MG63 (cell line): ENCODE measurements at regions not wholly inside any gene's neighbourhood (a gene's known extent, or its start where the extent isn't known, plus 50 kb on each side); places are given as distances from the start of the nearest gene placed in this dataset.
"Not testable (repeated sequence)": the region's sequence is repeated elsewhere in the genome, so short reads cannot be mapped to it uniquely, and the experiment has no call there.

ENCODE experiments used
- DNase-seq: peaks from one replicate; pipeline ENCODE4 v3.0.0-alpha.2; 2020
- H3K27me3 ChIP-seq: fragments of 250-450 bp; sonication (Bioruptor Pico); 2 replicates; pipeline ENCODE4 v1.5.1; 2020; ENCODE audit warnings: mild to moderate bottlenecking, moderate library complexity
- H3K36me3 ChIP-seq: fragments of 250-450 bp; sonication (Bioruptor Pico); 2 replicates; pipeline ENCODE4 v1.5.1; 2020; ENCODE audit warnings: mild to moderate bottlenecking, moderate library complexity
- H3K4me3 ChIP-seq: fragments of 250-450 bp; sonication (Bioruptor Pico); 2 replicates; pipeline ENCODE4 v1.5.1; 2020; ENCODE audit warnings: mild to moderate bottlenecking, moderate library complexity
- H3K9me3 ChIP-seq: fragments of 250-450 bp; sonication (Bioruptor Pico); 2 replicates; pipeline ENCODE4 v1.5.1; 2020; ENCODE audit warnings: mild to moderate bottlenecking, moderate library complexity

DNA sequence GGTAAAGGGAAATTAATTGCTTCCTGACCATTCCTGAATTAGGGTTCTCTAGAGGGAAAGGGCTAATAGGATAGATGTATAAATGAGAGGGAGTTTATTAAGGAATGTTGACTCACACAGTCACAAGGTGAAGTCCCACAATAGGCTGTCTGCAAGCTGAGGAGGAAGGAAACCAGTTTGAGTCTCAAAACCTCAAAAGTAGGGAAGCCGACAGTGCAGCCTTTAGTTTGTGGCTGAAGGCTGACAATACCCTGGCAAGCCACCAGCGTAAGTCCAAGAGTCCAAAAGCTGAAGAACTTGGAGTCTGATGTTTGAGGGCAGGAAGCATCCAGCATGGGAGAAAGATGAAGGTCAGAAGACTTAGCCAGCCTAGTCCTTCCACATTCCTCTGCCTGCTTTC, 1340.8 kb downstream of the RPIA start:
- not testable (repeated sequence) for DNase-seq, H3K27me3 ChIP-seq, H3K4me3 ChIP-seq, H3K9me3 ChIP-seq, H3K36me3 ChIP-seq

GRCh38 chr2:90036335-90036734, 1344.9 kb downstream of the RPIA start:
- H3K27me3 ChIP-seq, DNase-seq, H3K4me3 ChIP-seq, H3K36me3 ChIP-seq, H3K9me3 ChIP-seq: not testable (repeated sequence)

- DNase-seq = peak; percentile 17
- not testable (repeated sequence) for H3K27me3 ChIP-seq, H3K4me3 ChIP-seq, H3K36me3 ChIP-seq, H3K9me3 ChIP-seq
Measured at GRCh38 chr2:90039093-90039492, 1347.6 kb downstream of the RPIA start.

DNA sequence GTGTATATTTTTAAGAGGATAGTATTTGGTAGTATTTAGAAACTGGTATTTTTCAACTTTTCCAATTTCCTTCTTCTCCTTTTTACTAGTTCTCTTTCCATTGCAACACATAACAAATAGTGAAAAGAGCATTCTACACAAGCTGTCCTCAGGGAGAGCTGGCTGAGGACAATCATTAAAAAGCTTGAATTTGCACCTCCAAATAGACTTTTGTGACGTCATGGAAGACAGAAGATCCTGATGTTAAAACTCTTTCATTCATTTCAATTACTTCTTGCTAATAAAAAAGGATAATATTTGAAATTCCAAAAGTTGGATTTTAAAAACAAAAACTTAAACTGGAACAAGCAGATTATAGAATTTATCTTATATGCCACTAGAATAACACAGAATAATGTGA, 1356.3 kb downstream of the RPIA start:
- H3K27me3 ChIP-seq, H3K36me3 ChIP-seq, DNase-seq, H3K4me3 ChIP-seq, H3K9me3 ChIP-seq: not testable (repeated sequence)

- not testable (repeated sequence) for DNase-seq, H3K27me3 ChIP-seq, H3K36me3 ChIP-seq, H3K9me3 ChIP-seq, H3K4me3 ChIP-seq
Measured at GRCh38 chr2:90052113-90052631, 1360.7 kb downstream of the RPIA start.

DNA sequence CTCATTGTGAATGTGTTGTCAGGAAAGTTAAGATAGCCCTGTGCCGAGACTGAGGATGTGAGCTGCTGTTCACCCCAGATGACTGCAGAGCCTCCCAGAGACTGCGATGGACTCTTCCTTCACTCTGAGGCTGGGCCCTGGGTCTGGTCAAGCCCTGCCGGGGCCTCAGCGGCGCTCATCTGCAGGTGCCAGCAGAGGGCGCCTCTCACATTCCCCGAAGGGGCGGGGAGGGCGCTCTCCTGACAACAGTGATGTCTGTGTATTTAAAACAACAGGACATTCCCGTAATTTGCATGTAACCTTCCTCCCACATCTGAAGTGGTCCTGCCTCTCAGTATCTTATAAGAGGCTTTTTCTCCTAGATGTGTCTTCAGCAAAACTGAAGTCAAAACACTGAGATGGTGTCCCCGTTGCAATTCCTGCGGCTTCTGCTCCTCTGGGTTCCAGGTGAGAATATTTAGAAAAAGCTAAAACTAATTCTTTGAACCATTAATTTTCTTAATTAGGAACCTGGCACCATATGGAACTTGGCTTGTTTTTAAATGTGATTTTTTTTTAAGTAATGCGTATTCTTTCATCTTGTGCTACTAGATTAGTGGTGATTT, 1377.9 kb downstream of the RPIA start:
- no peaks in the 10 kb centered on the region; the same call in 1 of the 2 replicates for H3K27me3 ChIP-seq
- no peak overlapping the region for H3K4me3 ChIP-seq
- no peaks in the 10 kb centered on the region for H3K9me3 ChIP-seq
- H3K36me3 ChIP-seq = no peaks in the 10 kb centered on the region
- peak; percentile 57 for DNase-seq

DNA sequence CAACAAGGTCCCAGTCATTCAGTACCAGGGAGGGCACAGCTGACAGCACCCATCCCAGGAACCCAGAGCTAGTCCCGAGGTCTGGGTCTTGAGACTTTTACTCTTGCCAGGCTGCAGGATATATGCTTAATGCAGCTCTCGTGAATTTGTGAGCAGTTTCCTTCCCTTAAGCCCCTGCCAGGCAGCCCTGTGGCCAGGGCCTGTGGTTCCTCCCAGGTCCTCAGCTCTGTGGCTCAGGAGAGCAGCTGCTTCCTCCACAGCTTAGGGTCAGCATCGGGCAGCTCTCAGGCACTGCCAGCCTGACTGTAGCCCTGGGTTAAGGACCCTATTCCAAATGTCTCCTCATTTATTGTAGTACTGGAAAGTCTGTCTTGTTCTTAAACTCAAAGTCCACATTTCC, 1384.8 kb downstream of the RPIA start:
- no peaks in the 10 kb centered on the region for H3K9me3 ChIP-seq
- no peak for DNase-seq
- H3K27me3 ChIP-seq = no peaks in the 10 kb centered on the region
- no peak overlapping the region for H3K4me3 ChIP-seq
- H3K36me3 ChIP-seq = no peaks in the 10 kb centered on the region

DNA sequence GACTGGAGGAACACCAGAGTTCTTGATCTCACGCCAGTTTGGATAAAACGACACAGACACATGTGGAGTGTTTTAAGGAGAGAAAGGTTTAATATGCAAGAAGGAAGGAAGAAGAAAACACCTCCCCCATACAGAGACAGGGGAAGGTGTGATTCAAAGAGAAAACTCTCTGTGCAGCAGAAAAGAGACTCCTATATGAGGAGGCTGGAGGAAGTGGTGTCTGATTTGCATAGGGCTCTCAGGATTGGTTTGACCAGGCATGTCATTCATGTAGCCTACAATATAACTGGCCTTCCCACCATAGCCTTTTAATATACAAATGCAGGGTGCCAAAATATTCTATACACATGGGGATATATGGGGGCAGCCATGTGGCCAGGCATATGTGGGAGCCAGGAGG, 1386.5 kb downstream of the RPIA start:
- H3K9me3 ChIP-seq = no peaks in the 10 kb centered on the region
- H3K4me3 ChIP-seq = no peak overlapping the region
- H3K27me3 ChIP-seq = no peaks in the 10 kb centered on the region
- no peak for DNase-seq
- no peaks in the 10 kb centered on the region for H3K36me3 ChIP-seq

GRCh38 chr2:90079374-90079773, 1387.9 kb downstream of the RPIA start:
- no peaks in the 10 kb centered on the region for H3K36me3 ChIP-seq
- no peaks in the 10 kb centered on the region for H3K9me3 ChIP-seq
- H3K27me3 ChIP-seq = no peaks in the 10 kb centered on the region
- DNase-seq = no peak
- no peak overlapping the region for H3K4me3 ChIP-seq

GRCh38 chr2:90087792-90088191, 1396.3 kb downstream of the RPIA start:
- not testable (repeated sequence) for H3K36me3 ChIP-seq, H3K9me3 ChIP-seq, H3K27me3 ChIP-seq, H3K4me3 ChIP-seq
- peak; percentile 4 for DNase-seq

GRCh38 chr2:90093571-90094270, 1402.2 kb downstream of the RPIA start:
- not testable (repeated sequence) for H3K9me3 ChIP-seq, H3K36me3 ChIP-seq

GRCh38 chr2:90097617-90098016, 1406.1 kb downstream of the RPIA start:
- not testable (repeated sequence) for H3K36me3 ChIP-seq, H3K27me3 ChIP-seq, H3K9me3 ChIP-seq, H3K4me3 ChIP-seq, DNase-seq

More at GRCh38 chr2:90093571-90094270, 1402.2 kb downstream of the RPIA start:
- H3K4me3 ChIP-seq, DNase-seq, H3K27me3 ChIP-seq: not testable (repeated sequence)

- H3K36me3 ChIP-seq, H3K27me3 ChIP-seq, H3K4me3 ChIP-seq, H3K9me3 ChIP-seq: not testable (repeated sequence)
- peak; percentile 5 for DNase-seq
Measured at GRCh38 chr2:90105142-90105541, 1413.7 kb downstream of the RPIA start.

GRCh38 chr2:90123409-90123808, 1431.9 kb downstream of the RPIA start:
- H3K4me3 ChIP-seq, H3K9me3 ChIP-seq, H3K36me3 ChIP-seq, H3K27me3 ChIP-seq, DNase-seq: not testable (repeated sequence)

- DNase-seq, H3K4me3 ChIP-seq, H3K9me3 ChIP-seq, H3K27me3 ChIP-seq, H3K36me3 ChIP-seq: not testable (repeated sequence)
Measured at GRCh38 chr2:90139046-90139445, 1447.6 kb downstream of the RPIA start.

DNA sequence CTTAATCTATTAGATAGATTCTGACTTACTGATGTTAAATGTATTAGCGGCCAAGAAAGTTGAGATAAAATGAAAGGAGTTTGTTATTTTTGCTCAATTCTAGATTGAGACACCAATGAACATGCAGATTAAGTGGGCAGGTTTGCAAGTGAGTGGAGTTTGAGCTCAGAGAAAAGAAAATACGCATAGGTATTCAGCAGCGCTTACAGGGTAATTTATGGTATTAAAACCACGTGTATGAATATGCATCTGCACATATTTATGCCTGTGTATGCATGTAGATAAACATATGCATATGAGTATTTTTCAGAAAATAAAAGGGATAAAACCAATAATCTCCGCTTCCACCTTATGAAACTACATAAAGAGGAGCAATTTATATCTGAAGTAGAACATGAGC, 1450.1 kb downstream of the RPIA start:
- not testable (repeated sequence) for H3K4me3 ChIP-seq, H3K36me3 ChIP-seq, H3K9me3 ChIP-seq, H3K27me3 ChIP-seq, DNase-seq

GRCh38 chr2:90151805-90152204, 1460.3 kb downstream of the RPIA start:
- H3K27me3 ChIP-seq, H3K4me3 ChIP-seq, H3K9me3 ChIP-seq, H3K36me3 ChIP-seq, DNase-seq: not testable (repeated sequence)

DNA sequence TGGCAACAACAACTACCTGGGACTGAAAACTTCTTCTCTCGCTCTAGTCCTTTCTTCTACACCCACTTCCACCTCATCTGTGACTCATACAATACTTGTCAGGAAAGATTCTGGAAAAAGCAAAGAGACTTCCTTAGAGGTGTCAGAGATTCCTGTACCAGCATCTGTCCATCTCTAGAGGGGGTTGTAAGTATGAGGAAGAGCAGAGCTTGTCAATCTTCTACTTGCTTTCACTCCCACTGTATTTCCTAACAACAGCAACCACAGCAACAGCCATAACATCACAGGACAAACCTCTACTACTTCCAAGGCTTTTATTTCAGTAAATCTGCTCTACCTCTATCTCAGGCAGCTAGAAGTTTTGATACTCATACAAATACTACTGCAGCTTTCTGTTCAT, 1479.5 kb downstream of the RPIA start:
- H3K9me3 ChIP-seq, DNase-seq, H3K4me3 ChIP-seq, H3K27me3 ChIP-seq, H3K36me3 ChIP-seq: not testable (repeated sequence)
